K562 (cell line): ENCODE measurements at regions not wholly inside any gene's neighbourhood (a gene's known extent, or its start where the extent isn't known, plus 50 kb on each side); places are given as distances from the start of the nearest gene placed in this dataset.
A peak's percentile ranks its signal among the peaks of the same experiment; 100 is the strongest.
"Not testable (repeated sequence)": the region's sequence is repeated elsewhere in the genome, so short reads cannot be mapped to it uniquely, and the experiment has no call there.

Source experiments
- ATAC-seq: fragments of 200-7000 bp; cut with Tn5 transposase; 3 replicates; pipeline ENCODE4 v1.9.1; 2020; ENCODE audit warnings: moderate library complexity
- BruUV-seq: library from RNA; stranded (reverse); fragments of 400-500 nt; replicated peaks from 2 replicates; lab custom pipeline; 2021; lab: Mats Ljungman, UMichigan
- CTCF ChIA-PET: fragments of 300-600 bp; formaldehyde crosslinking; extraction: SDS; loops from one replicate; lab custom pipeline; 2021; ENCODE audit warnings: low intra/inter-chr PET ratio; lab: Yijun Ruan, JAX
- POLR2A ChIA-PET: fragments of 300-600, 350-650 bp; sonication (Branson Sonifier 250); formaldehyde crosslinking; extraction: SDS; loops from one replicate; lab custom pipeline; 2021; ENCODE audit warnings: antibody characterized with exemption, inconsistent platforms; lab: Yijun Ruan, JAX
- DNase-seq, 4 experiments: peaks; one replicate each; pipeline versions ENCODE4 v3.0.0 to v3.0.0-alpha.2; 2011 to 2018; ENCODE audit warnings: low spot score in 3 of 4, mixed read lengths in 3 of 4; ENCODE audit errors: extremely low read depth in 1 of 4
- FAIRE-seq: peaks from 2 replicates; lab custom pipeline; 2011; peaks lifted over from hg19 to GRCh38; lab: Jason Lieb, UNC
- H2AFZ ChIP-seq: 2 replicates; pipeline ENCODE4 v1.6.0; 2011; ENCODE audit warnings: low read depth, low read length, control low read depth, inconsistent platforms
- H3K27ac ChIP-seq: fragments of 200-600 bp; 3 replicates; pipeline ENCODE4 v1.8.0; 2011; ENCODE audit warnings: low read depth, mild to moderate bottlenecking, control low read depth, inconsistent platforms, low read length, moderate library complexity, mixed read lengths; ENCODE audit errors: extremely low read depth
- H3K27me3 ChIP-seq, 2 experiments: fragments of 300-600 bp in 1 of 2; 2 replicates in 1 of 2; 3 replicates in 1 of 2; pipeline versions ENCODE4 v1.6.0 to v1.8.0; 2011; ENCODE audit warnings: inconsistent platforms in 2 of 2, low read length in 2 of 2, mild to moderate bottlenecking in 1 of 2, mixed read lengths in 1 of 2, moderate library complexity in 1 of 2; ENCODE audit not compliant: control insufficient read depth in 2 of 2, insufficient read depth in 2 of 2
- H3K36me3 ChIP-seq: fragments of 300-600 bp; 3 replicates; pipeline ENCODE4 v1.8.0; 2011; ENCODE audit warnings: mild to moderate bottlenecking, low read length, inconsistent platforms; ENCODE audit not compliant: control insufficient read depth, insufficient read depth
- H3K4me1 ChIP-seq, 2 experiments: fragments of 200-600 bp in 1 of 2; replicated peaks in 1 of 2; 2 replicates in 1 of 2; 3 replicates in 1 of 2; pipeline versions ENCODE4 v1.5.1 to v1.8.0; 2011; ENCODE audit warnings: inconsistent platforms in 2 of 2, low read length in 2 of 2, mild to moderate bottlenecking in 1 of 2, mixed read lengths in 1 of 2, moderate library complexity in 1 of 2; ENCODE audit not compliant: control insufficient read depth in 2 of 2, insufficient read depth in 2 of 2
- H3K4me2 ChIP-seq: 2 replicates; pipeline ENCODE4 v1.6.1; 2011; ENCODE audit warnings: low read length, control low read depth, inconsistent platforms, mixed read lengths; ENCODE audit not compliant: insufficient read depth
- H3K4me3 ChIP-seq: fragments of 200-600 bp; sonication (generic), shearing (Covaris generic); 2 replicates; pipeline ENCODE4 v1.5.1; 2016; ENCODE audit warnings: control low read depth, inconsistent platforms
- H3K79me2 ChIP-seq: fragments of 200-600 bp; 3 replicates; pipeline ENCODE4 v1.8.0; 2011; ENCODE audit warnings: low read length, inconsistent platforms; ENCODE audit not compliant: control insufficient read depth, insufficient read depth
- H3K9ac ChIP-seq, 2 experiments: 2 replicates each; pipeline versions ENCODE4 v1.6.0 to v1.6.1; 2011; ENCODE audit warnings: low read depth in 2 of 2, low read length in 2 of 2, control low read depth in 1 of 2, inconsistent platforms in 1 of 2, mild to moderate bottlenecking in 1 of 2, mixed read lengths in 1 of 2; ENCODE audit not compliant: insufficient read depth in 1 of 2
- H3K9me1 ChIP-seq: one replicate; pipeline ENCODE4 v1.6.0; 2011; ENCODE audit warnings: inconsistent platforms, mild to moderate bottlenecking, low read length, moderate library complexity; ENCODE audit not compliant: control insufficient read depth, insufficient read depth
- H3K9me3 ChIP-seq: replicated peaks from 2 replicates; pipeline ENCODE4 v1.5.1; 2011; ENCODE audit warnings: low read depth, low read length, inconsistent platforms; ENCODE audit not compliant: control insufficient read depth, insufficient read depth
- H4K20me1 ChIP-seq: replicated peaks from 2 replicates; pipeline ENCODE4 v1.6.1; 2011; ENCODE audit warnings: low read length, inconsistent platforms, mixed read lengths; ENCODE audit not compliant: control insufficient read depth, insufficient read depth
- BCOR ChIP-seq: fragments of 450-650 bp; IDR thresholded peaks from 2 replicates; pipeline ENCODE4 v1.6.1; 2016
- HDAC2 ChIP-seq: fragments of 450-650 bp; IDR thresholded peaks from 2 replicates; pipeline ENCODE4 v1.6.1; 2016; ENCODE audit warnings: mild to moderate bottlenecking
- KDM1A ChIP-seq, 2 experiments: fragments of 450-650 bp; IDR thresholded peaks; 2 replicates each; pipeline ENCODE4 v1.6.1; 2016; ENCODE audit warnings: mild to moderate bottlenecking in 2 of 2
- PHF20 ChIP-seq: fragments of 450-650 bp; IDR thresholded peaks from 2 replicates; pipeline ENCODE4 v1.6.1; 2018; ENCODE audit not compliant: partially characterized antibody
- RAD21 ChIP-seq, 2 experiments: fragments of 250-450 bp in 1 of 2; fragments of 450-650 bp in 1 of 2; sonication (Bioruptor Pico) in 1 of 2; formaldehyde crosslinking in 1 of 2; IDR thresholded peaks in 1 of 2; conservative IDR thresholded peaks in 1 of 2; 2 replicates each; pipeline versions ENCODE4 v1.4.0 to v1.8.0; 2020 to 2022; ENCODE audit warnings: mild to moderate bottlenecking in 2 of 2, moderate library complexity in 1 of 2
- RBM25 ChIP-seq: fragments of 200-400 bp; formaldehyde crosslinking; IDR thresholded peaks from 2 replicates; pipeline ENCODE4 v1.6.1; 2018; ENCODE audit warnings: low read length, low read depth, moderate library complexity; ENCODE audit not compliant: severe bottlenecking
- SMARCA5 ChIP-seq: fragments of 450-650 bp; IDR thresholded peaks from 2 replicates; pipeline ENCODE4 v1.6.1; 2016
- WGBS: fragments of 100-300 bp; shearing (Covaris generic); methylation state at CpG from one replicate; pipeline ENCODE4 v1.1.6; 2016; ENCODE audit warnings: low coverage, mixed read lengths; ENCODE audit not compliant: insufficient coverage; ENCODE audit errors: missing lambda C conversion rate; 5-methylcytosine and 5-hydroxymethylcytosine counted together
- in situ Hi-C: fragments of 300-500 bp; cut with MboI; formaldehyde crosslinking; loops from 4 replicates; pipeline ENCODE4 v1.15.0; 2018; ENCODE audit warnings: inconsistent platforms, mixed read lengths
- intact Hi-C: fragments of 100-400 bp; cut with micrococcal nuclease; formaldehyde crosslinking; loops from 2 replicates; pipeline ENCODE4 v1.14.2; 2022
- TF ChIP-seq, protein P1 (sequence below), 3 experiments: IDR thresholded peaks in 2 of 3; conservative IDR thresholded peaks in 1 of 3; 2 replicates each; pipeline ENCODE4 v1.5.1; 2011 to 2012; ENCODE audit warnings: low read length in 3 of 3, mild to moderate bottlenecking in 3 of 3, control low read depth in 2 of 3, improper control_type of control experiment in 1 of 3, inconsistent platforms in 1 of 3, low read depth in 1 of 3, mixed read lengths in 1 of 3, moderate library complexity in 1 of 3; ENCODE audit not compliant: insufficient read depth in 2 of 3
- TF ChIP-seq, protein P2 (sequence below), 2 experiments: fragments of 450-650 bp; formaldehyde crosslinking in 1 of 2; IDR thresholded peaks; 2 replicates each; pipeline versions ENCODE4 v1.4.0 to v1.6.1; 2014 to 2020; ENCODE audit warnings: mild to moderate bottlenecking in 2 of 2, borderline replicate concordance in 1 of 2, low read depth in 1 of 2

- WGBS, result 1% methylated on average over 4 of the region's 4 CpGs
- FAIRE-seq, H3K4me3 ChIP-seq, H3K4me2 ChIP-seq, H3K9me3 ChIP-seq, H2AFZ ChIP-seq, H3K9ac ChIP-seq, H3K36me3 ChIP-seq, H3K9me1 ChIP-seq, H3K4me1 ChIP-seq, intact Hi-C loops, CTCF ChIA-PET, POLR2A ChIA-PET, H4K20me1 ChIP-seq, DNase-seq: not testable (repeated sequence)
- in situ Hi-C loops, result loop anchor here (10.0 kb wide), 1 partner anchor 219 kb away; no protein-coding TSS in a partner anchor
- TF ChIP-seq, protein P1, sequence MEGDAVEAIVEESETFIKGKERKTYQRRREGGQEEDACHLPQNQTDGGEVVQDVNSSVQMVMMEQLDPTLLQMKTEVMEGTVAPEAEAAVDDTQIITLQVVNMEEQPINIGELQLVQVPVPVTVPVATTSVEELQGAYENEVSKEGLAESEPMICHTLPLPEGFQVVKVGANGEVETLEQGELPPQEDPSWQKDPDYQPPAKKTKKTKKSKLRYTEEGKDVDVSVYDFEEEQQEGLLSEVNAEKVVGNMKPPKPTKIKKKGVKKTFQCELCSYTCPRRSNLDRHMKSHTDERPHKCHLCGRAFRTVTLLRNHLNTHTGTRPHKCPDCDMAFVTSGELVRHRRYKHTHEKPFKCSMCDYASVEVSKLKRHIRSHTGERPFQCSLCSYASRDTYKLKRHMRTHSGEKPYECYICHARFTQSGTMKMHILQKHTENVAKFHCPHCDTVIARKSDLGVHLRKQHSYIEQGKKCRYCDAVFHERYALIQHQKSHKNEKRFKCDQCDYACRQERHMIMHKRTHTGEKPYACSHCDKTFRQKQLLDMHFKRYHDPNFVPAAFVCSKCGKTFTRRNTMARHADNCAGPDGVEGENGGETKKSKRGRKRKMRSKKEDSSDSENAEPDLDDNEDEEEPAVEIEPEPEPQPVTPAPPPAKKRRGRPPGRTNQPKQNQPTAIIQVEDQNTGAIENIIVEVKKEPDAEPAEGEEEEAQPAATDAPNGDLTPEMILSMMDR (IDR thresholded peaks at IDR 0.05 in 2 of 3, conservative IDR thresholded peaks at IDR 0.05 in 1 of 3; ENCODE audit: insufficient read depth in 2 of 3, low read depth in 1 of 3, low read length in 3 of 3), result peak; percentile 18 to 52 (median 40); a peak in 2 of 6 replicates
- TF ChIP-seq HDAC2 (0 out of 2 replicates have a peak, but pooled peaks have one; percentile 20), RBM25 (peak; percentile 85), BCOR (peak; percentile 95), KDM1A (IDR thresholded peaks at IDR 0.05) (peak in 1 of 2 experiments; percentile 76; a peak in 2 of 4 replicates), RAD21 (CRISPR knock-in tag; conservative IDR thresholded peaks at IDR 0.05 in 1 of 2, IDR thresholded peaks at IDR 0.05 in 1 of 2) (peak; percentile 26 to 59; a peak in 3 of 4 replicates), SMARCA5 (peak; percentile 85), PHF20 (peak; percentile 20)
- TF ChIP-seq, protein P2, sequence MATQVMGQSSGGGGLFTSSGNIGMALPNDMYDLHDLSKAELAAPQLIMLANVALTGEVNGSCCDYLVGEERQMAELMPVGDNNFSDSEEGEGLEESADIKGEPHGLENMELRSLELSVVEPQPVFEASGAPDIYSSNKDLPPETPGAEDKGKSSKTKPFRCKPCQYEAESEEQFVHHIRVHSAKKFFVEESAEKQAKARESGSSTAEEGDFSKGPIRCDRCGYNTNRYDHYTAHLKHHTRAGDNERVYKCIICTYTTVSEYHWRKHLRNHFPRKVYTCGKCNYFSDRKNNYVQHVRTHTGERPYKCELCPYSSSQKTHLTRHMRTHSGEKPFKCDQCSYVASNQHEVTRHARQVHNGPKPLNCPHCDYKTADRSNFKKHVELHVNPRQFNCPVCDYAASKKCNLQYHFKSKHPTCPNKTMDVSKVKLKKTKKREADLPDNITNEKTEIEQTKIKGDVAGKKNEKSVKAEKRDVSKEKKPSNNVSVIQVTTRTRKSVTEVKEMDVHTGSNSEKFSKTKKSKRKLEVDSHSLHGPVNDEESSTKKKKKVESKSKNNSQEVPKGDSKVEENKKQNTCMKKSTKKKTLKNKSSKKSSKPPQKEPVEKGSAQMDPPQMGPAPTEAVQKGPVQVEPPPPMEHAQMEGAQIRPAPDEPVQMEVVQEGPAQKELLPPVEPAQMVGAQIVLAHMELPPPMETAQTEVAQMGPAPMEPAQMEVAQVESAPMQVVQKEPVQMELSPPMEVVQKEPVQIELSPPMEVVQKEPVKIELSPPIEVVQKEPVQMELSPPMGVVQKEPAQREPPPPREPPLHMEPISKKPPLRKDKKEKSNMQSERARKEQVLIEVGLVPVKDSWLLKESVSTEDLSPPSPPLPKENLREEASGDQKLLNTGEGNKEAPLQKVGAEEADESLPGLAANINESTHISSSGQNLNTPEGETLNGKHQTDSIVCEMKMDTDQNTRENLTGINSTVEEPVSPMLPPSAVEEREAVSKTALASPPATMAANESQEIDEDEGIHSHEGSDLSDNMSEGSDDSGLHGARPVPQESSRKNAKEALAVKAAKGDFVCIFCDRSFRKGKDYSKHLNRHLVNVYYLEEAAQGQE (IDR thresholded peaks at IDR 0.05; ENCODE audit: borderline replicate concordance), result peak; percentile 6; the same call in 1 of the 2 replicates
- TF ChIP-seq, protein P2 (CRISPR knock-in tag; IDR thresholded peaks at IDR 0.05; ENCODE audit: low read depth), result not testable (repeated sequence)
- TF ChIP-seq, all 486 proteins: peak for 9; not testable (repeated sequence) for 477
- H3K27me3 ChIP-seq, H3K27ac ChIP-seq, BruUV-seq, H3K79me2 ChIP-seq: not testable (repeated sequence)
- peak; percentile 81 for ATAC-seq
Measured at GRCh38 chr1:46876093-46876492, 65.2 kb downstream of the CYP4A11 start.
